GM12865 (cell line): ENCODE measurements at regions not wholly inside any gene's neighbourhood (a gene's known extent, or its start where the extent isn't known, plus 50 kb on each side); places are given as distances from the start of the nearest gene placed in this dataset.
"Not testable (repeated sequence)": the region's sequence is repeated elsewhere in the genome, so short reads cannot be mapped to it uniquely, and the experiment has no call there.

Source experiments
- DNase-seq: peaks from one replicate; pipeline ENCODE4 v3.0.0; 2010; ENCODE audit warnings: low read depth
- H3K4me3 ChIP-seq: 2 replicates; pipeline ENCODE4 v1.5.1; 2011; ENCODE audit warnings: mild to moderate bottlenecking, low read depth, low read length, control low read depth
- CTCF ChIP-seq: IDR thresholded peaks from 2 replicates; pipeline ENCODE4 v1.5.1; 2011; ENCODE audit warnings: low read length, control low read depth, low read depth, inconsistent platforms; ENCODE audit not compliant: insufficient read depth; ENCODE audit errors: missing control alignments

- no peak for DNase-seq
- H3K4me3 ChIP-seq, result no peak overlapping the region
- no peak for TF ChIP-seq CTCF
Observed at GRCh38 chr3:153783741-153784480, 337.3 kb upstream of the ARHGEF26 start.

GRCh38 chr3:153785901-153786300 is 335.3 kb upstream of the ARHGEF26 start:
- peak; percentile 9 for DNase-seq
- TF ChIP-seq CTCF, result peak; percentile 6

GRCh38 chr3:153789380-153789779 is 331.8 kb upstream of the ARHGEF26 start:
- no peak for DNase-seq
- TF ChIP-seq CTCF, result no peak
- no peak overlapping the region for H3K4me3 ChIP-seq

More at GRCh38 chr3:153785901-153786300, 335.3 kb upstream of the ARHGEF26 start:
- no peak overlapping the region for H3K4me3 ChIP-seq

GRCh38 chr3:153797056-153797455 is 324.1 kb upstream of the ARHGEF26 start:
- DNase-seq, H3K4me3 ChIP-seq: not testable (repeated sequence)

GRCh38 chr3:153809097-153809496 is 312.1 kb upstream of the ARHGEF26 start:
- DNase-seq, result no peak
- no peak overlapping the region for H3K4me3 ChIP-seq
- TF ChIP-seq CTCF, result no peak

GRCh38 chr3:153818338-153818737 is 302.9 kb upstream of the ARHGEF26 start:
- H3K4me3 ChIP-seq, result no peak overlapping the region
- TF ChIP-seq CTCF, result no peak
- DNase-seq, result no peak

GRCh38 chr3:153820035-153820434 is 301.2 kb upstream of the ARHGEF26 start:
- no peak for DNase-seq
- no peak for TF ChIP-seq CTCF

GRCh38 chr3:153828346-153828745 is 292.8 kb upstream of the ARHGEF26 start:
- DNase-seq, H3K4me3 ChIP-seq: not testable (repeated sequence)

More at GRCh38 chr3:153820035-153820434, 301.2 kb upstream of the ARHGEF26 start:
- no peak overlapping the region for H3K4me3 ChIP-seq
